ENCODE measurements at regions not wholly inside any gene's neighbourhood (a gene's known extent, or its start where the extent isn't known, plus 50 kb on each side); places are given as distances from the start of the nearest gene placed in this dataset.

- no peak for TF ChIP-seq CTCF (conservative IDR thresholded peaks at IDR 0.05)
- no peak for TF ChIP-seq EZH2 (IDR thresholded peaks at IDR 0.05; ENCODE audit: low read depth)
Observed at GRCh38 chr14:71588028-71588427, 344.2 kb upstream of the RGS6 start.

Data from PC-9 (cell line).